ENCODE measurements at regions not wholly inside any gene's neighbourhood (a gene's known extent, or its start where the extent isn't known, plus 50 kb on each side); places are given as distances from the start of the nearest gene placed in this dataset.

DNA sequence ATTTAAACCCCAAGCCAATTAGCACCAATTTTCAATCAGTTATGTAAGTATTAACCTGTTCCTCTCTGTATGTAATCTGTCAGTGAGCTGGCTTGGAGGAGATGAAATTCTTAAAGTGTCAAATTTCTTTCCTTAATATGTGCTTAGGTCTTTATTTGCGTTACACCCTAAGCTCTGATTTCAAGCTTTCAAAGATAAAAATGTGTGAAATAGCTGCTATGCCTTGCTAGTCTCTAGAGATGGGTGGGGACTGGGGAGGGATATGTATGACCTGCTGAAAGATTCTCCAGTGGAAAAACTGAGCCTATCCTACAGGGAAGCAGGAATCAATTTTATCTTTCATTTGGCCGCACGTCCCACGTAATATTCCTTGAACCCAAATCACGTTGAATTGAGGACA, 264.5 kb downstream of the RND3 start:
- no peak for FAIRE-seq

GRCh38 chr2:150222379-150222778, 265.1 kb downstream of the RND3 start:
- no peak for DNase-seq (ENCODE audit: low read depth, low spot score)
- no peaks in the 10 kb centered on the region for H3K9me3 ChIP-seq (ENCODE audit: control insufficient read depth, low read depth, low read length)
- FAIRE-seq = no peak
- dilution Hi-C loops (cut with MboI; ENCODE audit: extremely low pct_ligation_motif_present, low sequenced_read_pairs) = no loop called here
- H3K4me3 ChIP-seq (ENCODE audit: control insufficient read depth in 2 of 3, extremely low read depth in 1 of 3, insufficient read depth in 2 of 3, low read depth in 1 of 3, low read length in 3 of 3) = no peak overlapping the region
- H3K36me3 ChIP-seq (ENCODE audit: control insufficient read depth in 2 of 2, extremely low read depth in 1 of 2, insufficient read depth in 2 of 2, low read length in 2 of 2) = no peaks in the 10 kb centered on the region
- no peaks in the 10 kb centered on the region for H3K4me1 ChIP-seq (ENCODE audit: control insufficient read depth, extremely low read depth, insufficient read depth, low read length)
- no peak overlapping the region for H2AFZ ChIP-seq (ENCODE audit: control insufficient read depth, low read length)
- H3K27ac ChIP-seq (ENCODE audit: control insufficient read depth, insufficient read depth, low read length) = no peak overlapping the region
- H3K9ac ChIP-seq (ENCODE audit: control insufficient read depth, extremely low read depth, insufficient read depth, low read length) = no peak overlapping the region
- no peaks in the 10 kb centered on the region for H3K9me1 ChIP-seq (ENCODE audit: control insufficient read depth, extremely low read depth, insufficient read depth, low read length)
- H4K20me1 ChIP-seq (ENCODE audit: control insufficient read depth, extremely low read depth, insufficient read depth, low read length) = no peaks in the 10 kb centered on the region
- no peak for TF ChIP-seq CTCF (optimal IDR thresholded peaks at IDR 0.05 in 1 of 3, IDR thresholded peaks at IDR 0.05 in 1 of 3, conservative IDR thresholded peaks at IDR 0.05 in 1 of 3; ENCODE audit: extremely low read depth in 1 of 3, insufficient read depth in 2 of 3, low read length in 3 of 3)
- H3K79me2 ChIP-seq (ENCODE audit: control insufficient read depth, insufficient read depth, low read length) = no peaks in the 10 kb centered on the region
- no peaks in the 10 kb centered on the region for H3K27me3 ChIP-seq (ENCODE audit: control insufficient read depth, extremely low read depth, insufficient read depth, low read length)
- H3K4me2 ChIP-seq (ENCODE audit: control insufficient read depth, extremely low read depth, insufficient read depth, low read depth, low read length) = no peak overlapping the region

More for the DNA sequence above, 264.5 kb downstream of the RND3 start:
- Histone ChIP-seq H3K27me3 (ENCODE audit: control insufficient read depth, extremely low read depth, insufficient read depth, low read length) (no peaks in the 10 kb centered on the region), H3K9me3 (ENCODE audit: control insufficient read depth, low read depth, low read length) (no peaks in the 10 kb centered on the region), H3K4me1 (ENCODE audit: control insufficient read depth, extremely low read depth, insufficient read depth, low read length) (no peaks in the 10 kb centered on the region), H3K9ac (ENCODE audit: control insufficient read depth, extremely low read depth, insufficient read depth, low read length) (no peak overlapping the region), H3K9me1 (ENCODE audit: control insufficient read depth, extremely low read depth, insufficient read depth, low read length) (no peaks in the 10 kb centered on the region), H4K20me1 (ENCODE audit: control insufficient read depth, extremely low read depth, insufficient read depth, low read length) (no peaks in the 10 kb centered on the region), H3K36me3 (ENCODE audit: control insufficient read depth in 2 of 2, extremely low read depth in 1 of 2, insufficient read depth in 2 of 2, low read length in 2 of 2) (no peaks in the 10 kb centered on the region), H3K79me2 (ENCODE audit: control insufficient read depth, insufficient read depth, low read length) (no peaks in the 10 kb centered on the region), H3K4me3 (ENCODE audit: control insufficient read depth in 2 of 3, extremely low read depth in 1 of 3, insufficient read depth in 2 of 3, low read depth in 1 of 3, low read length in 3 of 3) (no peak overlapping the region), H2AFZ (ENCODE audit: control insufficient read depth, low read length) (no peak overlapping the region), H3K27ac (ENCODE audit: control insufficient read depth, insufficient read depth, low read length) (no peak overlapping the region), H3K4me2 (ENCODE audit: control insufficient read depth, extremely low read depth, insufficient read depth, low read depth, low read length) (no peak overlapping the region)
- dilution Hi-C loops (cut with MboI; ENCODE audit: extremely low pct_ligation_motif_present, low sequenced_read_pairs) = no loop called here
- DNase-seq (ENCODE audit: low read depth, low spot score) = no peak
- TF ChIP-seq EZH2 (IDR thresholded peaks at IDR 0.05; ENCODE audit: low read length) (no peak), CTCF (optimal IDR thresholded peaks at IDR 0.05 in 1 of 3, IDR thresholded peaks at IDR 0.05 in 1 of 3, conservative IDR thresholded peaks at IDR 0.05 in 1 of 3; ENCODE audit: extremely low read depth in 1 of 3, insufficient read depth in 2 of 3, low read length in 3 of 3) (no peak)

All from keratinocyte (primary cell).